ENCODE measurements at regions not wholly inside any gene's neighbourhood (a gene's known extent, or its start where the extent isn't known, plus 50 kb on each side); places are given as distances from the start of the nearest gene placed in this dataset. TPM values are rescaled to one million over a fixed set of nuclear protein-coding genes. Genes with fewer than 3 reads are reported as not detected.

DNA sequence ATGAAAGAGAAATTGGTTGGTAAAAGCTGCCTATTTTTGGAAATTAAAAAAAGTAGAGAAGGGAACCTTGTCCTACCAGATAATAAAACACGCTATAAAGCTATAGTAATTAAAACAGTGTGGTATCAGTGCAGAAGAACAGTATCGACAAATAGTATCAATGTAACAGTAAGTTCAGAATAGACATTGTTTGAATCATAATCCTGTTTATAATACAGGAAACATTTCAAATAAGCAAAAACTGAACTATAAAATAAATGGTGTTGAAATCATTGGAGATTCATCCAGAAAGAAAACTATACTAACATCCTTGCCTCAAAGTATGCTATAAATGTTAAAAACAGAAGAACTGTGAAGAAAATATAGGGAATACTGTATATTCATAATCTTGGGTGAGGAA lies 54.2 kb upstream of the NAP1L1 start:
- Histone ChIP-seq H3K27me3 (no peaks in the 10 kb centered on the region), H3K9me3 (peaks cover 0 to 15% (median 2%) of the 10 kb centered on the region in 4 donors), H3K27ac (no peak overlapping the region), H3K4me1 (peaks cover 0 to 3% (median 0%) of the 10 kb centered on the region in 4 donors), H3K4me3 (no peak overlapping the region), H3K36me3 (no peaks in the 10 kb centered on the region)
- 89 to 92% methylated on average over 2 of the region's 2 CpGs for WGBS, 2 donors
- TF ChIP-seq POLR2A (IDR thresholded peaks at IDR 0.05) = no peak
- no peak for TF ChIP-seq EP300 (IDR thresholded peaks at IDR 0.05)
- TF ChIP-seq, protein P1, sequence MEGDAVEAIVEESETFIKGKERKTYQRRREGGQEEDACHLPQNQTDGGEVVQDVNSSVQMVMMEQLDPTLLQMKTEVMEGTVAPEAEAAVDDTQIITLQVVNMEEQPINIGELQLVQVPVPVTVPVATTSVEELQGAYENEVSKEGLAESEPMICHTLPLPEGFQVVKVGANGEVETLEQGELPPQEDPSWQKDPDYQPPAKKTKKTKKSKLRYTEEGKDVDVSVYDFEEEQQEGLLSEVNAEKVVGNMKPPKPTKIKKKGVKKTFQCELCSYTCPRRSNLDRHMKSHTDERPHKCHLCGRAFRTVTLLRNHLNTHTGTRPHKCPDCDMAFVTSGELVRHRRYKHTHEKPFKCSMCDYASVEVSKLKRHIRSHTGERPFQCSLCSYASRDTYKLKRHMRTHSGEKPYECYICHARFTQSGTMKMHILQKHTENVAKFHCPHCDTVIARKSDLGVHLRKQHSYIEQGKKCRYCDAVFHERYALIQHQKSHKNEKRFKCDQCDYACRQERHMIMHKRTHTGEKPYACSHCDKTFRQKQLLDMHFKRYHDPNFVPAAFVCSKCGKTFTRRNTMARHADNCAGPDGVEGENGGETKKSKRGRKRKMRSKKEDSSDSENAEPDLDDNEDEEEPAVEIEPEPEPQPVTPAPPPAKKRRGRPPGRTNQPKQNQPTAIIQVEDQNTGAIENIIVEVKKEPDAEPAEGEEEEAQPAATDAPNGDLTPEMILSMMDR (IDR thresholded peaks at IDR 0.05) = no peak
- DNase-seq (ENCODE audit: low spot score in 2 of 2) = no peak

DNA sequence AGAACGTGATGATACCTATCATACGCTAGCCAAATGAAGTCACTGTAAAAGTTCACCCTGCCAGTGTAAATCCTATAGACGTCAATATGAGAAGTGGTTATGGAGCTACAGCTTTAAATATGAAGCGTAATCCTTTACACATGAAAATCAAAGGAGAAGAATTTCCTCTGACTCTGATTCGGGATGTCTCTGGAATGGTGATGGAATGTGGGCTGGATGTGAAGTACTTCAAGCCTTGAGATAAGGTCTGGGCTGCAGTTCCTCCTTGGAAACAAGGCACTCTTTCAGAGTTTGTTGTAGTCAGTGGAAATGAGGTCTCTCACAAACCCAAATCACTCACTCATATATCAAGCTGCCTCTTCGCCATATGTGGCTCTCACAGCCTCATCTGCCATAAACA lies 53.1 kb upstream of the NAP1L1 start:
- 78 to 83% methylated on average over 6 of the region's 6 CpGs for WGBS, 2 donors
- H3K9me3 ChIP-seq = peaks cover 0 to 15% (median 2%) of the 10 kb centered on the region in 4 donors
- DNase-seq (ENCODE audit: low spot score in 2 of 2) = no peak
- no peaks in the 10 kb centered on the region for H3K36me3 ChIP-seq
- no peaks in the 10 kb centered on the region for H3K27me3 ChIP-seq
- TF ChIP-seq, protein P1 (IDR thresholded peaks at IDR 0.05) = no peak
- TF ChIP-seq EP300 (IDR thresholded peaks at IDR 0.05) = no peak
- TF ChIP-seq POLR2A (IDR thresholded peaks at IDR 0.05) = no peak
- H3K27ac ChIP-seq = no peak overlapping the region
- no peaks in the 10 kb centered on the region for H3K4me1 ChIP-seq
- no peak overlapping the region for H3K4me3 ChIP-seq

DNA sequence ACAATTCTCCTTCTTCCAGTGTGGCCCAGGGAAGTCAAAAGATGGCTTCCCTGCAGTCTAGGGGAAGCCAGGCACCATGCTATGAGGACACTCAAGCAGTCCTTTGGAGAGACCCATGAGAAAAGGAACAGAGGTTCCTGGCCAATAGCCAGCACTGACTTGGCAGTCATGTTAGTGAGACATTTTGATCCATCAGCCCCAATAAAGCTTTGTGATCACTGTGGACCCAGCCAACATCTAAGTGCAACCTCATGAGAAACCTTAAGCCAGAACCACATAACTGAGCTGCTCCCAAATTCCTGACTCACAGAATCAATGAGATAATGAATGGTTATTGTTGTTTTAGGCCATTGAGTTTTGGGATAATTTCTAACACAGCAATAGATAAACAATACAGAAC lies 51.0 kb upstream of the NAP1L1 start:
- Histone ChIP-seq H3K36me3 (no peaks in the 10 kb centered on the region), H3K4me3 (no peak overlapping the region), H3K4me1 (no peaks in the 10 kb centered on the region), H3K27ac (no peak overlapping the region), H3K9me3 (peaks cover 0 to 15% (median 2%) of the 10 kb centered on the region in 4 donors), H3K27me3 (no peaks in the 10 kb centered on the region)
- no peak for DNase-seq (ENCODE audit: low spot score in 2 of 2)
- TF ChIP-seq, protein P1 (IDR thresholded peaks at IDR 0.05) = no peak
- TF ChIP-seq POLR2A (IDR thresholded peaks at IDR 0.05) (no peak), EP300 (IDR thresholded peaks at IDR 0.05) (no peak)

Small RNAs in the stretch of these regions (small RNA-seq; reads per million reads assigned to genes)
- gene RNU6-1271P = not detected
